Naive thymus-derived CD8-positive, alpha-beta T cell (primary cell): ENCODE measurements at regions not wholly inside any gene's neighbourhood (a gene's known extent, or its start where the extent isn't known, plus 50 kb on each side); places are given as distances from the start of the nearest gene placed in this dataset.
A peak's percentile ranks its signal among the peaks of the same experiment; 100 is the strongest.

Experiments used
- ATAC-seq, 2 donors: fragments of 150-1000 bp; cut with Tn5 transposase in 1 of 2; sonication (Bioruptor Pico), chemical (Tn5 transposase) in 1 of 2; 1 replicate in 1 of 2; 2 replicates in 1 of 2; pipeline ENCODE4 v1.10.0; 2021; ENCODE audit warnings: mild to moderate bottlenecking in 2 of 2, moderate library complexity in 2 of 2
- POLR2A ChIA-PET: fragments of 350-600 bp; sonication (Branson Sonifier 250); formaldehyde crosslinking; loops from one replicate; lab custom pipeline; 2021; ENCODE audit warnings: antibody characterized with exemption; lab: Charles Lee
- DNase-seq, 10 donors: peaks; one replicate each; pipeline versions ENCODE4 v3.0.0 to v3.0.0-alpha.2; 2020 to 2022
- H3K27ac Mint-ChIP-seq, 10 donors: one replicate each; pipeline ENCODE4 v1.8.0; 2020 to 2022; ENCODE audit warnings: mild to moderate bottlenecking in 10 of 10, mixed read lengths in 10 of 10, moderate library complexity in 4 of 10, inconsistent platforms in 1 of 10
- H3K27me3 Mint-ChIP-seq, 5 donors: one replicate each; pipeline ENCODE4 v1.8.0; 2021 to 2022; ENCODE audit warnings: mixed read lengths in 5 of 5
- H3K36me3 Mint-ChIP-seq, 3 donors: one replicate each; pipeline ENCODE4 v1.8.0; 2020 to 2022; ENCODE audit warnings: mixed read lengths in 3 of 3, mild to moderate bottlenecking in 2 of 3, inconsistent platforms in 1 of 3
- H3K4me1 Mint-ChIP-seq, 4 donors: one replicate each; pipeline ENCODE4 v1.8.0; 2021 to 2022; ENCODE audit warnings: mixed read lengths in 4 of 4
- H3K4me3 Mint-ChIP-seq, 10 donors: one replicate each; pipeline ENCODE4 v1.8.0; 2020 to 2022; ENCODE audit warnings: mild to moderate bottlenecking in 10 of 10, mixed read lengths in 10 of 10, moderate library complexity in 6 of 10, inconsistent platforms in 1 of 10
- H3K9me3 Mint-ChIP-seq, 9 donors: one replicate each; pipeline ENCODE4 v1.8.0; 2020 to 2022; ENCODE audit warnings: mixed read lengths in 9 of 9, mild to moderate bottlenecking in 3 of 9, inconsistent platforms in 1 of 9, moderate library complexity in 1 of 9

- H3K4me1 Mint-ChIP-seq, result no peaks in the 10 kb centered on the region
- H3K9me3 Mint-ChIP-seq, result peaks cover 0 to 5% (median 0%) of the 10 kb centered on the region in 9 donors
- POLR2A ChIA-PET, result no interaction called here
- H3K4me3 Mint-ChIP-seq, result no peak overlapping the region
- DNase-seq (no peak), ATAC-seq (no peak)
- H3K27me3 Mint-ChIP-seq, result peaks cover 5 to 17% (median 11%) of the 10 kb centered on the region in 5 donors
- H3K36me3 Mint-ChIP-seq, result no peaks in the 10 kb centered on the region
- H3K27ac Mint-ChIP-seq, result no peak overlapping the region
These were observed 284.6 kb upstream of the CDH5 start for GRCh38 chr16:66081775-66082366.

DNA sequence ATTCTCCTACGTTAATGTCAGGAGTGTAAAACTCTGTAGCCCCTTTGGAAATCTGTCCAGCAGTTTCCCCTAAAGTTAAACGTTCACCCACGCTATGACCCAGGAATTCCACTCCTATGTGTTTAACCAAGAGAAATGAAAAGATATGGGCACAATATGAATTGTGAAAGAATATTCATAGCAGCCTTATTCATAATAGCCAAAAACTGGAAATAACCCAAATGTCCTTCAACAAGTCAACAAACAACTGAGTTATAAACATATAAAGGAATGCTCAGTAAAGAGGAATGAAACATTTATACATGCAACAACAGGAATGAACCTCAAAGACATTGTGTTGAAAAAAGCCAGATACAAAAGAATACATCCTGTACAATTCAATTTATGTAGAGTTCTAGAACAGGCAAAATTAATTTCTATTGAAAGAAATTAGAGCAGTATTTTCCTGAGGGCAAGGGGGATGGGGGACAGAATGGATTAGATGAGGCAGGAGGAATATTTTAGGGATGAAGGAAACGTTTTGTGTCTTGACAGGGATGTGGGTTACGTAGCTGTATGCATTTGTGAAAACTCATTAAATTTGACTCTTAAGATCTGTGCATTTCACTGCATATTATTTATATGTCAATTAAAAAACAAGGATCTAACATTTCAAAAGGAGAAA, 286.7 kb upstream of the CDH5 start:
- Mint-ChIP-seq H3K36me3 (no peaks in the 10 kb centered on the region), H3K4me1 (no peaks in the 10 kb centered on the region), H3K27ac (no peak overlapping the region), H3K27me3 (peaks cover 0 to 16% (median 11%) of the 10 kb centered on the region in 5 donors), H3K4me3 (no peak overlapping the region), H3K9me3 (peaks cover 0 to 5% (median 0%) of the 10 kb centered on the region in 9 donors)
- DNase-seq, result no peak
- ATAC-seq, result no peak
- POLR2A ChIA-PET, result no interaction called here

DNA sequence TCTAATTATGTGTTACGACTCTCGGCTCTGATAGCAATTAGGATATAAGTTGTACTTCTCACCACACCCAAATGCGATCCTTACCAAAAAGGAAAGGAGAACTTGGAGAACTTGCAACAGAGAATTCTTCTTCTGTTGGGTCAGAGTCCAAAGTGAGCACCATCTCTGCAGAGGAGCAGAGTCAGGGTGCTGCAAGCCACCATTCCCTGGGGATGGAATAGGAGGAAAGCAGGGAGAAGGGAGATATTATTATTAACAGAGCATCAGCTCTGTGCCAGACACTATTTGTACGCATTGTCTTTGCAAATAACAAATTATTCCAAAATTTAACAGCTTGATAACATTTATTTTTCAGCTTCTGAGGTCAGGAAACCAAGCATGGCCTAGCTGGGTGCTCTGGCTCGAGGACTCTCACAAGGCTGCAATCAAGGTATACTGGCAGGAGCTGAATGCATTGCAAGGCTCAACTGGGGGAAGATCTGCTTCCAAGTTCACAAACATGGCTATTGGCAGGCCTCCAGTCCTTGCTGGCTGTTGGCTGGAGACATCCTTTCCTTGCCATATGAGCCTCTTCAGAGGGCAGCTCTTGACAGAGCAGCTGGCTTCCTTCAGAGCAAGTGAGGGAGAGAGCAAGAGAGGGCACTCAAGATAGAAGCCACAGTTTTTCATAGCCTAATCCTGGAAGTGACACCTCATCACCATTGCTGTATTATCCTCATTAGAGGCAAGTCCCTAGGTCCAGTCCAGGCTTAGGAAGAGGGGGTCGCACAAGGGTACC, 296.2 kb upstream of the CDH5 start:
- POLR2A ChIA-PET, result no interaction called here
- H3K27ac Mint-ChIP-seq, result peak overlapping the region in 1 of 10 donors; percentile 22
- no peaks in the 10 kb centered on the region for H3K4me1 Mint-ChIP-seq
- H3K36me3 Mint-ChIP-seq, result no peaks in the 10 kb centered on the region
- H3K4me3 Mint-ChIP-seq, result no peak overlapping the region
- H3K27me3 Mint-ChIP-seq, result peaks cover 7 to 25% (median 8%) of the 10 kb centered on the region in 5 donors
- ATAC-seq (no peak), DNase-seq (no peak)
- peaks cover 0 to 7% (median 0%) of the 10 kb centered on the region in 9 donors for H3K9me3 Mint-ChIP-seq

GRCh38 chr16:66069587-66069986, 296.9 kb upstream of the CDH5 start:
- peaks cover 8 to 33% (median 8%) of the 10 kb centered on the region in 5 donors for H3K27me3 Mint-ChIP-seq

DNA sequence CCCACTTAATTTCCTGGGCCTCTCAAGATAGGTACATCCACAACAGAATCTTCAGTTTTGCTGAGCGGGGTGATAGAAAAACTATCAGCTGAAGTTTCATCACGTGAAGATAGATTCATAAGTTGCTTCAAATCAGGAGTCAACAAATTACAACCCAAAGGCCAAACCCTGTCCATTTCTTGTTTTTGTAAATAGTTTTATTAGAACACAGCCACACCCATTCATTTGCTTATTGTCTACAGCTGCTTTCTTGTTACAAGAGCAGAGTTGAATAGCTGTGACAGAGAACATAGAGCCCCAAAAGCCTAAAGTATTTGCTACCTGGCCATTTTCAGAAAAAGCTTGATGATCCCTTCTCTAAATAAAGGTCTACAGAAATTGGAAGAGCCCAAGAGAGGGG, 300.1 kb upstream of the CDH5 start:
- H3K4me3 Mint-ChIP-seq, result no peak overlapping the region
- DNase-seq (no peak), ATAC-seq (no peak)
- H3K9me3 Mint-ChIP-seq, result peaks cover 0 to 2% (median 0%) of the 10 kb centered on the region in 9 donors
- H3K27me3 Mint-ChIP-seq, result peaks cover 10 to 16% (median 12%) of the 10 kb centered on the region in 5 donors
- no peaks in the 10 kb centered on the region for H3K4me1 Mint-ChIP-seq
- no peak overlapping the region for H3K27ac Mint-ChIP-seq
- H3K36me3 Mint-ChIP-seq, result no peaks in the 10 kb centered on the region
- POLR2A ChIA-PET, result no interaction called here

More at GRCh38 chr16:66069587-66069986, 296.9 kb upstream of the CDH5 start:
- POLR2A ChIA-PET, result no interaction called here
- ATAC-seq (no peak), DNase-seq (no peak)
- H3K36me3 Mint-ChIP-seq, result no peaks in the 10 kb centered on the region
- H3K27ac Mint-ChIP-seq, result no peak overlapping the region
- H3K9me3 Mint-ChIP-seq, result peaks cover 0 to 7% (median 0%) of the 10 kb centered on the region in 9 donors
- no peaks in the 10 kb centered on the region for H3K4me1 Mint-ChIP-seq
- H3K4me3 Mint-ChIP-seq, result no peak overlapping the region

DNA sequence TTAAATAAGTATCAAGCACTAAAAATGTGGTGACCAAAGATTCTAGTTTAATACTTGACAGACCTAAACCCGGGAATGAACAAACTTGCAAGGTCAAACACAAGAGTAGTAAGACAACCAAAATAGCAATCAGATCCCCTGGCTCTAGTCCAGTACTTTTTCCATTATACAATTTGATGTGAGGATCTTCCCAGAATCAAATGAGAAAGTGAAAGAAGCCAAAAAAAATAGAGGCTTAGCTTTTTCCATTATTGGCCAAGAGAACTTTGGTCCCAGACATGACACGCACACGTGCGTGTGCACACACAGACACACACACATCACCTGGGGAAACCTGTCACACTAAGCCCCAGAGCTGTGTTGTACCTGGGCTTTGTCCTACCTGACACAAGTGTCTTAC, 300.6 kb upstream of the CDH5 start:
- ATAC-seq (no peak), DNase-seq (no peak)
- no peaks in the 10 kb centered on the region for H3K36me3 Mint-ChIP-seq
- peaks cover 0 to 2% (median 0%) of the 10 kb centered on the region in 9 donors for H3K9me3 Mint-ChIP-seq
- H3K27me3 Mint-ChIP-seq, result peaks cover 12 to 20% (median 15%) of the 10 kb centered on the region in 5 donors
- POLR2A ChIA-PET, result no interaction called here
- H3K4me3 Mint-ChIP-seq, result no peak overlapping the region
- no peaks in the 10 kb centered on the region for H3K4me1 Mint-ChIP-seq
- no peak overlapping the region for H3K27ac Mint-ChIP-seq

DNA sequence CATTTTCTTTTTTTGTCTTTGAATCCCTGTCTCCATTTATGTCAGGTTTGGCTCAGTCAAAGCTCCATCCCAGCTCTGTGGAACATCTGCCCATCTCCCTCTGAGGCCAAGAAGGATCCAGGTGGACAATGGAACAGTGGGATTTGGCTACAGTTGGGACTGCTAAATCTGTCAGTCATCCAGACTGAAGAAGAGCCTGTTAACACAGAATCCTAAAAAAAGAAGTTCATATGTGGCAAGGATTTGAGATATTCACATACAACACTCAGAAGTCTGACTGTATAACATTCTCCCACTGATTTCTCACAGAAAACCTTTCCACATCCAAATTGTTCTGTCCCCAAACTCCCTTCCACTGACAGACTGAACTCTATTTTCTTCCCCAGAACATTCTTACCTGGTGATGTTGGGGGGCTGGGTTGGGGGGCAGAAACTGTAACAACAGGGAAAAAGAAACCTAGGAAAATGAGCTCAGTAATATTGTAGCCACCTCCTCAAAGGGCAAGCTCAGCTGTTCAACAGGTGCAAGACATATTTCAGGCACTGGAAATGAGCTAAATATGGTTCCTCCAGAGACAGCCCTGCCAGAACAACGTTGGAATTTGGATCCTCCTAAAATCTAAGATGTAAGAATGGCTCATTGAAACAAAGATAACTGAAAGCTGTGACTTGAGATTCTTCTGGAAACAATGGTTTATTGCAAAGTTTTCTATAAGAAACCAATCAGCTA, 301.5 kb upstream of the CDH5 start:
- POLR2A ChIA-PET, result no interaction called here
- H3K27me3 Mint-ChIP-seq, result peaks cover 12 to 26% (median 14%) of the 10 kb centered on the region in 5 donors

DNA sequence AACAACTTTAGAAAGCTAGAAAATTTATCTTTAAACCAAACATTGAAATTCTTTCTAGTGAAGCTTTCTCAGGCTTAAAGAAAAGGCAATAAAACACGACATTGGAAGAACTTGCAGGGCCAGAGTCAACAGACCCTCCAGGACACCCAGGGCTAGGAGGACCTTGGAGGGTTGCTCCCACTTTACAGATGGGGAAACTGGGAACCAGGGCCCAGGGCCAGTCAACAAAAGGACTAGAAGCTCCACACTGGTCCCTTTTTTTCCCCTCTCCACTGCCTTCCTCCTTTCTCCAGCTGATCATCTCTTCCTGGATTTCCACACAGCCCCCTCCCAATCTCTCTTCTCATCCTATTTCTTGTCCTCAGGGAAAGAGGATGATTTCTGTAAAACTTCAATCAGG, 307.7 kb upstream of the CDH5 start:
- H3K4me3 Mint-ChIP-seq, result no peak overlapping the region
- H3K4me1 Mint-ChIP-seq, result no peaks in the 10 kb centered on the region
- H3K27me3 Mint-ChIP-seq, result peaks cover 9 to 25% (median 15%) of the 10 kb centered on the region in 5 donors
- H3K9me3 Mint-ChIP-seq, result peaks cover 0 to 4% (median 0%) of the 10 kb centered on the region in 9 donors
- DNase-seq (no peak), ATAC-seq (no peak)
- POLR2A ChIA-PET, result no interaction called here
- no peaks in the 10 kb centered on the region for H3K36me3 Mint-ChIP-seq
- H3K27ac Mint-ChIP-seq, result peak overlapping the region in 1 of 10 donors; percentile 1

More for the DNA sequence above, 301.5 kb upstream of the CDH5 start:
- H3K27ac Mint-ChIP-seq, result no peak overlapping the region
- no peak for ATAC-seq
- no peak overlapping the region for H3K4me3 Mint-ChIP-seq
- peaks cover 0 to 2% (median 0%) of the 10 kb centered on the region in 9 donors for H3K9me3 Mint-ChIP-seq
- H3K4me1 Mint-ChIP-seq, result no peaks in the 10 kb centered on the region
- no peaks in the 10 kb centered on the region for H3K36me3 Mint-ChIP-seq
- DNase-seq, result no peak

DNA sequence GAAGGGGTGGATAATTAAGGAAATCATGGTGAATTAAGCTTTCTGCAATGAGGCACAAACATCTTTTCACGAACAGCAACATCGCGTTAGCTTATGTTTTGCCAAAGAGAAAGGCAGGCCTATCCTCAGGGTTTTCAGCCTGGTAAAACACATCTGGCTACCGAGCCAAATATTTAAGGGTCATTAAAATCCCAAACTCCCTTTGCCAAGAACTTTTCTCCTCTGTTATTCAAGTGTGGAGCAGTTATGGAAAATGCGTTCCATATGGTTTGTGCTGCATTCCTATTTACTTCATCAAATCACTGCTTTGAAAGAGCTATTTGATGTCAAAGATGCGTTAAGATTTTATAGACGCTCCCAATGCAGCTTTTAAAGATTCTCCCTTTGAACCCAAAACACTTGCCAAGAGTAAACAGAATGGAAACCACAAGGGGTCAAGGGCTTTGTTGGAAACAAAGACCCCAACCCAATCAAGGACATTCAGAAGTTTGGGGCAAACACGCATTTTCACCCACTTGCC, 308.3 kb upstream of the CDH5 start:
- Mint-ChIP-seq H3K9me3 (peaks cover 0 to 4% (median 0%) of the 10 kb centered on the region in 9 donors), H3K27ac (no peak overlapping the region), H3K4me3 (no peak overlapping the region), H3K4me1 (no peaks in the 10 kb centered on the region), H3K36me3 (no peaks in the 10 kb centered on the region), H3K27me3 (peaks cover 9 to 25% (median 14%) of the 10 kb centered on the region in 5 donors)
- ATAC-seq (no peak), DNase-seq (no peak)
- POLR2A ChIA-PET, result no interaction called here

GRCh38 chr16:66057057-66057456, 309.4 kb upstream of the CDH5 start:
- H3K27me3 Mint-ChIP-seq, result peaks cover 4 to 25% (median 11%) of the 10 kb centered on the region in 5 donors
- DNase-seq, result no peak
- no peak for ATAC-seq
- H3K4me1 Mint-ChIP-seq, result no peaks in the 10 kb centered on the region
- POLR2A ChIA-PET, result no interaction called here
- H3K36me3 Mint-ChIP-seq, result no peaks in the 10 kb centered on the region
- peaks cover 0 to 4% (median 0%) of the 10 kb centered on the region in 9 donors for H3K9me3 Mint-ChIP-seq
- H3K27ac Mint-ChIP-seq, result no peak overlapping the region
- H3K4me3 Mint-ChIP-seq, result no peak overlapping the region

DNA sequence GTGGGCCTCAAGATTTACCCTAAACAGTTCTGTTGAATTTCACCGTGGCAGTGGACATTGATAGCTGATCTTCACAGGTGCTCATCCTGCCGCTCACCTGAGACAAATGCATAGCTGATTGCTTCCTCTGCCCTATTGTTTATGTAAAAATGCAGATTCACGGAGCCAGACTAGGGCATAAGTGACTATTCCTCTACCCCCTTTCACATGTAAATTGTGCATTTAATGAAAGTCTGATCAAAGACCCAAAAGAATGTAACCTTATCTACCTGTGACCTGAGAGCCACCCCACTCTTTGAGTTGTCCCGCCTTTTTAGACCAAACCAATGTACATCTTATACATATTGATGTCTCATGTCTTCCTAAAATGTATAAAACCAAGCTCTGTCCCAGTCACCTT, 312.4 kb upstream of the CDH5 start:
- ATAC-seq, result no peak
- Mint-ChIP-seq H3K9me3 (peaks cover 0 to 2% (median 0%) of the 10 kb centered on the region in 9 donors), H3K4me1 (no peaks in the 10 kb centered on the region)

GRCh38 chr16:66052745-66053144, 313.7 kb upstream of the CDH5 start:
- POLR2A ChIA-PET, result no interaction called here
- no peak for ATAC-seq
- H3K4me3 Mint-ChIP-seq, result no peak overlapping the region
- H3K27ac Mint-ChIP-seq, result no peak overlapping the region
- peaks cover 0 to 8% (median 4%) of the 10 kb centered on the region in 5 donors for H3K27me3 Mint-ChIP-seq
- peaks cover 0 to 5% (median 0%) of the 10 kb centered on the region in 3 donors for H3K36me3 Mint-ChIP-seq
- no peak for DNase-seq
- H3K4me1 Mint-ChIP-seq, result no peaks in the 10 kb centered on the region
- peaks cover 0 to 6% (median 0%) of the 10 kb centered on the region in 9 donors for H3K9me3 Mint-ChIP-seq

More for the DNA sequence above, 312.4 kb upstream of the CDH5 start:
- Mint-ChIP-seq H3K27ac (no peak overlapping the region), H3K27me3 (peaks cover 0 to 8% (median 2%) of the 10 kb centered on the region in 5 donors), H3K36me3 (no peaks in the 10 kb centered on the region), H3K4me3 (no peak overlapping the region)
- DNase-seq, result no peak
- POLR2A ChIA-PET, result no interaction called here
